B cell (primary cell): ENCODE measurements at regions not wholly inside any gene's neighbourhood (a gene's known extent, or its start where the extent isn't known, plus 50 kb on each side); places are given as distances from the start of the nearest gene placed in this dataset.

Source experiments
- ATAC-seq: fragments of 200-7000 bp; cut with Tn5 transposase; one replicate; pipeline ENCODE4 v1.10.0; 2021; ENCODE audit warnings: low read depth, mild to moderate bottlenecking, moderate number of reproducible peaks, moderate library complexity
- CTCF ChIA-PET: fragments of 350-600 bp; sonication (Branson Sonifier 250); formaldehyde crosslinking; loops from one replicate; lab custom pipeline; 2021; ENCODE audit warnings: antibody characterized with exemption, inconsistent platforms; lab: Charles Lee
- POLR2A ChIA-PET: fragments of 350-600 bp; sonication (Branson Sonifier 250); formaldehyde crosslinking; loops from one replicate; lab custom pipeline; 2021; ENCODE audit warnings: antibody characterized with exemption; lab: Charles Lee
- DNase-seq: peaks from one replicate; pipeline ENCODE4 v3.0.0; 2013
- H2AFZ ChIP-seq: 2 replicates; pipeline ENCODE4 v1.6.1; 2012; ENCODE audit warnings: mild to moderate bottlenecking, low read depth, low read length; ENCODE audit not compliant: insufficient read depth, poor library complexity, severe bottlenecking
- H3K27ac ChIP-seq, 2 donors: 1 replicate in 1 of 2; 2 replicates in 1 of 2; pipeline ENCODE4 v1.5.1; 2012 to 2013; ENCODE audit warnings: low read length in 2 of 2, mild to moderate bottlenecking in 2 of 2, moderate library complexity in 1 of 2
- H3K27me3 ChIP-seq, 4 experiments: fragments of 200-600 bp in 1 of 4; sonication (generic) in 1 of 4; replicated peaks in 1 of 4; 1 replicate in 2 of 4; 2 replicates in 2 of 4; pipeline versions ENCODE4 v1.6.1 to v1.7.0; 2013 to 2016; ENCODE audit warnings: low read length in 3 of 4, mild to moderate bottlenecking in 2 of 4, mixed read lengths in 1 of 4, moderate library complexity in 1 of 4; ENCODE audit not compliant: insufficient read depth in 4 of 4, control insufficient read depth in 3 of 4; ENCODE audit errors: control extremely low read depth in 1 of 4
- H3K36me3 ChIP-seq, 2 experiments: replicated peaks in 1 of 2; 1 replicate in 1 of 2; 2 replicates in 1 of 2; pipeline versions ENCODE4 v1.6.1 to v1.7.1; 2013; ENCODE audit warnings: low read length in 1 of 2; ENCODE audit not compliant: insufficient read depth in 2 of 2, control insufficient read depth in 1 of 2; ENCODE audit errors: control extremely low read depth in 1 of 2, extremely low read depth in 1 of 2
- H3K4me1 ChIP-seq, 2 donors: fragments of 200-600 bp in 1 of 2; sonication (generic) in 1 of 2; 1 replicate in 1 of 2; 2 replicates in 1 of 2; pipeline versions ENCODE4 v1.5.1 to v1.6.1; 2013 to 2017; ENCODE audit warnings: low read length in 2 of 2; ENCODE audit not compliant: control insufficient read depth in 2 of 2, insufficient read depth in 2 of 2
- H3K4me2 ChIP-seq: replicated peaks from 2 replicates; pipeline ENCODE3; 2012; ENCODE audit warnings: mild to moderate bottlenecking, low read depth, low read length; ENCODE audit not compliant: poor library complexity, severe bottlenecking
- H3K4me3 ChIP-seq, 5 experiments: fragments of 200-600 bp in 1 of 5; sonication (generic) in 1 of 5; 1 replicate in 3 of 5; 2 replicates in 2 of 5; pipeline versions ENCODE4 v1.5.1 to v1.7.0; 2011 to 2016; ENCODE audit warnings: low read length in 4 of 5, mild to moderate bottlenecking in 4 of 5, low read depth in 2 of 5, control low read depth in 1 of 5, moderate library complexity in 1 of 5; ENCODE audit not compliant: insufficient read depth in 1 of 5; ENCODE audit errors: control extremely low read depth in 1 of 5, extremely low read depth in 1 of 5
- H3K79me2 ChIP-seq: fragments of 200-600 bp; sonication (generic); one replicate; pipeline ENCODE4 v1.6.0; 2016; ENCODE audit warnings: low read length; ENCODE audit not compliant: control insufficient read depth, insufficient read depth
- H3K9ac ChIP-seq: fragments of 200-600 bp; sonication (generic); 2 replicates; pipeline ENCODE4 v1.6.1; 2017; ENCODE audit warnings: mild to moderate bottlenecking, low read length, moderate library complexity
- H3K9me3 ChIP-seq, 3 donors: one replicate each; pipeline versions ENCODE4 v1.6.1 to v1.7.1; 2013; ENCODE audit warnings: low read length in 2 of 3; ENCODE audit not compliant: control insufficient read depth in 2 of 3, insufficient read depth in 1 of 3; ENCODE audit errors: control extremely low read depth in 1 of 3
- H4K20me1 ChIP-seq: 2 replicates; pipeline ENCODE4 v1.6.0; 2012; ENCODE audit warnings: mild to moderate bottlenecking, low read length; ENCODE audit not compliant: insufficient read depth, control insufficient read depth, poor library complexity, severe bottlenecking
- H3K27ac Mint-ChIP-seq: one replicate; pipeline ENCODE4 v1.8.0; 2021; ENCODE audit warnings: mixed read lengths
- H3K27me3 Mint-ChIP-seq: one replicate; pipeline ENCODE4 v1.8.0; 2021; ENCODE audit warnings: mixed read lengths
- H3K4me1 Mint-ChIP-seq: one replicate; pipeline ENCODE4 v1.8.0; 2021; ENCODE audit warnings: mixed read lengths
- H3K4me3 Mint-ChIP-seq: one replicate; pipeline ENCODE4 v1.8.0; 2021; ENCODE audit warnings: mixed read lengths
- H3K9me3 Mint-ChIP-seq: one replicate; pipeline ENCODE4 v1.8.0; 2022; ENCODE audit warnings: mixed read lengths; ENCODE audit not compliant: insufficient read depth
- EZH2 ChIP-seq: IDR thresholded peaks from 2 replicates; pipeline ENCODE4 v1.6.1; 2012; ENCODE audit warnings: borderline replicate concordance, low read depth, mild to moderate bottlenecking, moderate library complexity, low read length; ENCODE audit not compliant: insufficient read depth, poor library complexity, severe bottlenecking
- WGBS: methylation state at CpG from one replicate; pipeline ENCODE4 v1.1.5; 2013; ENCODE audit warnings: missing lambda C conversion rate; ENCODE audit not compliant: insufficient coverage; 5-methylcytosine and 5-hydroxymethylcytosine counted together
- intact Hi-C: fragments of 100-400 bp; cut with micrococcal nuclease; formaldehyde crosslinking; loops from one replicate; pipeline ENCODE4 v1.10.0; 2022
- TF ChIP-seq, protein P1 (sequence below): fragments of 200-600 bp; IDR thresholded peaks from one replicate; pipeline ENCODE4 v1.8.0; 2022; ENCODE audit warnings: antibody characterized with exemption, mild to moderate bottlenecking

DNA sequence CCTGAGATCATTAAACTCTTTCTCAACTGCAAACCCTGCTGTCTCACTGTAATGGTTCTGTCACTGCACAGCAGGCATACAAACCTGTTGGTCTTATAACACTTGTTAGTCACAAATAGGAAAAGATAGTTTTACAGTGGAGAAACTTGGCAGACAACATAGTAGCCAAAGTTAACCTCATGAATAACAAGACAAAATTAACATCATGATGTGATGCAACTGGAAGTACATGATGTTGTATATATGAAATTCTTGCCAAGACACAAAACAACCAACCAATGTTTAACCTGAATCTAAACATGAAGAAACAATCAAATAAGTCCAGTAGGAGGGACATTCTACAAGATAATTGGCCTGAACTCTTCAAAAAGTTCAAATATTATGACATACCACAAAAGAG, 189.3 kb downstream of the RNF152 start:
- H3K9me3 ChIP-seq, result peaks cover 0 to 10% (median 0%) of the 10 kb centered on the region in 3 donors
- H3K4me1 ChIP-seq, result no peaks in the 10 kb centered on the region
- H3K79me2 ChIP-seq, result no peaks in the 10 kb centered on the region
- H3K4me3 Mint-ChIP-seq, result no peak overlapping the region
- H3K4me3 ChIP-seq, result no peak overlapping the region
- no peak overlapping the region for H2AFZ ChIP-seq
- DNase-seq (no peak), ATAC-seq (no peak)
- H3K36me3 ChIP-seq, result no peaks in the 10 kb centered on the region
- H3K4me2 ChIP-seq, result no peak overlapping the region
- intact Hi-C loops, result no loop called here
- no peaks in the 10 kb centered on the region for H4K20me1 ChIP-seq
- no peak overlapping the region for H3K9ac ChIP-seq
- POLR2A ChIA-PET, result no interaction called here
- H3K27me3 Mint-ChIP-seq, result no peaks in the 10 kb centered on the region
- peaks cover 3% of the 10 kb centered on the region for H3K9me3 Mint-ChIP-seq
- H3K27me3 ChIP-seq, result peaks cover 0 to 2% (median 0%) of the 10 kb centered on the region in 4 experiments
- TF ChIP-seq, protein P1, sequence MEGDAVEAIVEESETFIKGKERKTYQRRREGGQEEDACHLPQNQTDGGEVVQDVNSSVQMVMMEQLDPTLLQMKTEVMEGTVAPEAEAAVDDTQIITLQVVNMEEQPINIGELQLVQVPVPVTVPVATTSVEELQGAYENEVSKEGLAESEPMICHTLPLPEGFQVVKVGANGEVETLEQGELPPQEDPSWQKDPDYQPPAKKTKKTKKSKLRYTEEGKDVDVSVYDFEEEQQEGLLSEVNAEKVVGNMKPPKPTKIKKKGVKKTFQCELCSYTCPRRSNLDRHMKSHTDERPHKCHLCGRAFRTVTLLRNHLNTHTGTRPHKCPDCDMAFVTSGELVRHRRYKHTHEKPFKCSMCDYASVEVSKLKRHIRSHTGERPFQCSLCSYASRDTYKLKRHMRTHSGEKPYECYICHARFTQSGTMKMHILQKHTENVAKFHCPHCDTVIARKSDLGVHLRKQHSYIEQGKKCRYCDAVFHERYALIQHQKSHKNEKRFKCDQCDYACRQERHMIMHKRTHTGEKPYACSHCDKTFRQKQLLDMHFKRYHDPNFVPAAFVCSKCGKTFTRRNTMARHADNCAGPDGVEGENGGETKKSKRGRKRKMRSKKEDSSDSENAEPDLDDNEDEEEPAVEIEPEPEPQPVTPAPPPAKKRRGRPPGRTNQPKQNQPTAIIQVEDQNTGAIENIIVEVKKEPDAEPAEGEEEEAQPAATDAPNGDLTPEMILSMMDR, result no peak
- TF ChIP-seq EZH2, result no peak
- no peak overlapping the region for H3K27ac Mint-ChIP-seq
- CTCF ChIA-PET, result no interaction called here
- H3K4me1 Mint-ChIP-seq, result no peaks in the 10 kb centered on the region
- H3K27ac ChIP-seq, result no peak overlapping the region

DNA sequence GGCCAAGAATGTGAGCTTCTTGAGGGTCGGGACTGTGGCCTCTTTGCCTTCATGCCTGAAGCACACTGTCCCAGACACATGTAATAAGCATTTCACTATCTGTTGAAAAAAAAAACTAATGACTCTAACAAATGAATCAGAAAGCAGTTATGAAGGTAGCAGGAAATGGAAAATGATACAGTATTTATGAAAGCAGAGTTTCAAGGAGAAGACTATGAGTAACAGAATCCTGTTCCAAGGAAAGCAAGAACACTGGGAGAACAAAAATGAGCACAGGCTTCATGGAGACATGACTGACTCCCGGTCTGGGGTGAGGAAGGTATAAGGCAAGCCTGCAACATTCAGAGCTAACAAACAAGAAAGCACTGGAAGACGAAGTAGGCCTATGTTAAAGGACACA, 190.8 kb downstream of the RNF152 start:
- ATAC-seq, result no peak
- TF ChIP-seq, protein P1, result no peak
- TF ChIP-seq EZH2, result no peak
- no peak overlapping the region for H3K27ac ChIP-seq
- Mint-ChIP-seq H3K4me3 (no peak overlapping the region), H3K27ac (no peak overlapping the region), H3K4me1 (no peaks in the 10 kb centered on the region), H3K9me3 (peaks cover 3% of the 10 kb centered on the region), H3K27me3 (no peaks in the 10 kb centered on the region)
- intact Hi-C loops, result no loop called here
- H3K79me2 ChIP-seq, result no peaks in the 10 kb centered on the region
- H3K9ac ChIP-seq, result no peak overlapping the region
- H3K27me3 ChIP-seq, result peaks cover 0 to 2% (median 0%) of the 10 kb centered on the region in 4 experiments
- no peak for DNase-seq
- ChIA-PET POLR2A (no interaction called here), CTCF (interaction anchor here (1.0 kb wide), 1 partner anchor 18 kb away, joined by 3 read pairs; no protein-coding TSS in a partner anchor)
- no peak overlapping the region for H3K4me2 ChIP-seq
- H3K9me3 ChIP-seq, result peaks cover 0 to 10% (median 0%) of the 10 kb centered on the region in 3 donors
- 88% methylated on average over 3 of the region's 3 CpGs for WGBS
- H4K20me1 ChIP-seq, result no peaks in the 10 kb centered on the region
- no peaks in the 10 kb centered on the region for H3K36me3 ChIP-seq
- H3K4me1 ChIP-seq, result no peaks in the 10 kb centered on the region
- no peak overlapping the region for H2AFZ ChIP-seq
- no peak overlapping the region for H3K4me3 ChIP-seq
